Right lung (tissue), 2 donors: ENCODE measurements at regions not wholly inside any gene's neighbourhood (a gene's known extent, or its start where the extent isn't known, plus 50 kb on each side); places are given as distances from the start of the nearest gene placed in this dataset.

Experiments used
- DNase-seq, 2 donors: peaks; one replicate each; pipeline ENCODE4 v3.0.0-alpha.2; 2013

- DNase-seq = no peak
Measured at GRCh38 chr2:60052601-60053000, 500.9 kb downstream of the BCL11A start.

DNA sequence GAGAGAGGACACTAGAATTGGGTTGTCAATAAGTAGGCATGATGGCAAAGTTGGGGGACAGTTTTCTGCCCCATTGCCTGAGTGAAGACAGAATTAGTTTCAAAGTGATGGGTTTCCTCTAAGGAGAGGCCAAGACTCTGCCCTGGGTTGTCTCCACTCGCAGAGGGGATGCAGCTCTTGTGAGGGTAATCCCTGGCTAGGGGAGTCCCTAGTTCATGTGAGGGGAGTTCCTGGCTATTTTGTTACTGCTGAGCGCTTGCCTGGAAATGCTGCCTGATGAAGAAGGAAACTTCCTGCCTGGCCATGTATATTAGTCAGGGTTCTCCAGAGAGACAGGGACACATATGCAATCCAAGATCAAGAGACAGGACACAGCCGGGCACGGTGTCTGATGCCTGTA lies 501.5 kb downstream of the BCL11A start:
- no peak for DNase-seq

DNA sequence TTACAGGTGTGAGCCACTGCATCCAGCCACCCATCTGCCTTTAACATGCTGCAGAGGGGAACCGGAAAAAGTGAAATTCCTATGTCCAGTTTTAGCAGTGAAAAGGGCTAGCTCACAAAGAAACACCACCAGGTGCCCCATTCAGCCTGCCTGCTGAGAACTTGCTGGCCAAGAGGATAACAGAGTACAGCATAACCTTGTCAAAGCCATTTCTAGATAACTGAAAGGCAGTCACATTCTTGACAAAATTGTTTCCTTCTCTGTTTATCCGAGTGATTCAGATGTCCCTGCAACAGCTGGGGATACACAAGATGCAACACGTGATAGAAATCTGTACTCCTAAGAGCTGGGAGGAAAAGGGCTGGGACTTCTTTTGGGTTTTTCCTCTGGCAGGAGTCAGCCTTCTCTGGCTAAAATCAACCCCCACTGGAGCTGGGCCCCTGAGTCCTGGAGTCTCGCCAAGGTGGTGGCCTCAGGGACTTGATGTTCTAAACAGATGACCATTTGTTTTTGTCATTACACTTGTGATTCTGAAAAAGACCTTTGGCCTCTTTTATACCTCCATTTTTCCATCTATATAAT lies 505.4 kb downstream of the BCL11A start:
- DNase-seq = no peak

DNA sequence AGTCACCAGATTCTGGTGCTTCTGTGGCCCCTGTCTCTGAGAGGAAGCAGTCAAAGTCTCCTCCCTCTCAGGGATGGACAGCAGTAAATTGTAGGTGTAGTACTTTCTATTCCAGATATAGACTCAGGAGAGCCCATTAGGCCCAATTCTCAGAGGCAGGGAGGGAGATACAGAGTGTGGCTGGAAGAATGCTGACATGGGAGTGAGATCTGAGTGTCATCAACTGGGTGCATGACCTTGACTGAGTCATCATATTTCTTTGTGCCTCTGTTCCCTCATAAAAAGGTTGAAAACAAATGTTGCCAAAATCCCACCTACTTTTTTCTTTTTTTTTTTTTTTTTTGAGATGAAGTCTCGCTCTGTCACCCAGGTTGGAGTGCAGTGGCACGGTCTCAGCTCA lies 506.1 kb downstream of the BCL11A start:
- no peak for DNase-seq

DNA sequence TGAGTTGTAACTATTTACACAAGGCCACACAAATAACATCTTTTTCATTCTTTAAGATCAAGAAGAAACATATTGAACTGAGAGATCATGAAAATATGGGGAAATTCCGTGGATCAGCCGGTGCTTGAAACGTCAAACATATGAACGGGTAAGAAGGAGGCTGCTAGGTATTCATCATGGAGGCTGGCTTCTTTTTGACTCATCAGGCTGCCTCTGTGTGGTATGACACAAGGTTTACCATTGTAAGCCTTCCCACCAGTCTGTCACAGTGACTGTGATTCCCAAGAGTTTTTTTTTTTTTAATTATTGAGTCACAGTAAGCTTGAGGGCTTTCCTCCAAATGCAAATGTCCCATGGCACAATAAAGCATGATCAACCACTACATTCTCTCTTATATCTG lies 506.9 kb downstream of the BCL11A start:
- DNase-seq = no peak

GRCh38 chr2:60045456-60045855 lies 508.0 kb downstream of the BCL11A start:
- DNase-seq = no peak

- DNase-seq = no peak
Measured at GRCh38 chr2:60044484-60044883, 509.0 kb downstream of the BCL11A start.

- DNase-seq = no peak
Measured at GRCh38 chr2:60042023-60042422, 511.4 kb downstream of the BCL11A start.

GRCh38 chr2:60033325-60033724 lies 520.1 kb downstream of the BCL11A start:
- DNase-seq = no peak

- no peak for DNase-seq
Measured at GRCh38 chr2:60029566-60029883, 523.9 kb downstream of the BCL11A start.

GRCh38 chr2:60028849-60029565 lies 524.4 kb downstream of the BCL11A start:
- no peak for DNase-seq

DNA sequence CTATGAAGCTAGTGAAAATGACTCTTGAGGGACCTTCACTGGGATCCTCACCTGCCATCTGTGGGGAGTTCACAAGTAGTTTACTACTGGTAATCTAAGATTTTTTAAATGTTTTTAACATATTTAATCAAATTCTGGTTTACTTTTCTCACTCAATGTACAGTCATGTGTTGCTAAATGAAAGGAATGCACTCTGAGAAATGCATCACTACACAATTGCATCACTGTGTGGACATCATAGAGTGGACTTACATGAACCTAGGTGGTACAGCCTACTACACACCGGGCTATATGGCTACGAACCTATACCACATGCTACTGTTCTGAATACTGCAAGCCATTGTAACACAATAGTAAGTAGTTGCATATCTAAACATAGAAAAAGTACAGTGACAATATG lies 528.0 kb downstream of the BCL11A start:
- no peak for DNase-seq

DNA sequence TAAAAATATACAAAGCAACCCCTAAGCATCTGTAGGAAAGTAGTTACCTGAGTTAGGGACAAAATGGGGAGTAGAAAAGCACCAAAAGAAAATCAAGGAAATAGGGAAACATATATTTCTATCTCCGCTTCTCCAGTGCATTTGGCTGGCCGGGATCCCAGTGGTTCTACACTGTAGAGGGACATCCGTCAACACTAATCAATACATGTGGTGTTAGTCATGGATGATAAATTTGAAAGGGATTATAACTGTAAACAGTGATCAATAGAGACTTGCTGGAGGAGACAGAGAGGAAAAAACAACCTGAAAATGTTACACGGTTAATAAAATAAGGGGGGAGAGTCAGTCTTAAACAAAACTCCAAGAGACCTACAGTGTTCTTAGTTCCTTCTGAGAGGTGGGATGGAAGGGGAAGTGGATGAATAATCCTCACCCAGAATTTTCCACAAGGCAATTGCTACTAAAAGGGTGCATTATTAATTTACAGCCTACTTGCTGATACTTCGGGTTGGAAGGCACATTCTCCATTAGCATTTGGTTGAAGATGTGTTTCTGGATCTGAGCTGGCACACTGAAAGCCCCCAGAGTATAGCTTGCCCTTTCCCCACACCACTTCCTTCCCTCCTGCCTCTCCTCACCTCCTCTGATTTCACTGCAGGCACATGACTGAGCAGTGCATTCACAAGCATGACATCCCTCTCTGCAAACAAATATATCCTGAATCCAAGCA lies 530.0 kb downstream of the BCL11A start:
- no peak for DNase-seq

DNA sequence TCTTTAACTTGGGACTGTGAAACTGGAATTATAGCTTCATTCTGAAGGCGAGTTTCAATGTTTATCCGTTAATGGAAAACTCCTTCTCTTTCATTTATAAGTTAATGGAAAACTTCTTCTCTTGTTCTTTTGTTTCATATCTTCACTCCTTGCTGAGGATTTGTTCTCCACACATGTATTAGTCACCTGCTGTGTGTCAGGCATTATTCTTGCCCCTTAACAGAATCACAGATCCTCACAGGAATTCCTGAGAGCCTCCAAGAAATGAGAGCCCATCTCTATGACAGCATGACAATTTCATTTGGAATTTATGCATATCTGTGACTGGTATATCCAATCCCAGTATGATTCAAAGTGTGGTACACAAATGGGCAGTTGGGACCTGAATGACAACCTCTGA lies 545.8 kb downstream of the BCL11A start:
- no peak for DNase-seq

DNA sequence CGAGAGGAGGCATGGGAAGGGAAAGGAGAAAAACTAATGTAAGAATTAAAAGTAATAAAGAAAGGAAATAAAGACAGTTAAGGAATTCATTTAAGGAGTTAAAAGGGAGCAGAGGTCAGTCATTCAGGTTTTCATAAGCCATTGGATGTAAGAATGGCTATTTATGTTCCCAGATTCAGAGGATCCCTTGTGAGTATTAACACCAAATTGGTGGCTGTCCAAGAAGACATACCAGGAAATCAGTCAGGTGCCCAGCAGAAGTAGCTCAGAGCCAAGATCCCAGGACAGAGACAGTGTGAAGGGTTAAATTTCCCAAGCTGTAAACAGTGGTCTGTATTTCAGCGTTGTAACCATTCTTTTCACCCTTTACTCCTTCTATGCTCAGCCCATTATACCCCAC lies 550.4 kb downstream of the BCL11A start:
- no peak for DNase-seq

- DNase-seq = no peak
Measured at GRCh38 chr2:60002183-60002867, 551.1 kb downstream of the BCL11A start.

- no peak for DNase-seq
Measured at GRCh38 chr2:60000686-60001085, 552.8 kb downstream of the BCL11A start.

- DNase-seq = no peak
Measured at GRCh38 chr2:59998324-59998723, 555.1 kb downstream of the BCL11A start.

DNA sequence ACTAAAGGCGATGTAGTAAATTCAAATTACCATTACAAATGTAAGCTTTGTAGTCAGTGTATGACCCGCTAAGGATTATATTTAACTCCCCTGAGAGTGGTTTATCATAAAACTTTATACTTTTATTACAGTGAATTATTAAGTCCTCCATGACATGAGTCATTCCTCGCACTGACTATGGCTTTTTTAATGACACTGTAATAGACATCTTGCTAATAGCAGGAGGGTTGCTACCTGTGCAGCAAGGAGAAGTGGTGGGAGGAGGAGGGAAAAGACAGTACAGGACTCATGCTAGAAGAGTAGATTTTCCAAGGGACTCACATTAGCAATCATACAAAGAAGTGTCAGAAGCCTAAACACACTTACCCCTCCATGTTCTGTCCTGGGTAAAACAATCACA lies 556.1 kb downstream of the BCL11A start:
- DNase-seq = no peak

DNA sequence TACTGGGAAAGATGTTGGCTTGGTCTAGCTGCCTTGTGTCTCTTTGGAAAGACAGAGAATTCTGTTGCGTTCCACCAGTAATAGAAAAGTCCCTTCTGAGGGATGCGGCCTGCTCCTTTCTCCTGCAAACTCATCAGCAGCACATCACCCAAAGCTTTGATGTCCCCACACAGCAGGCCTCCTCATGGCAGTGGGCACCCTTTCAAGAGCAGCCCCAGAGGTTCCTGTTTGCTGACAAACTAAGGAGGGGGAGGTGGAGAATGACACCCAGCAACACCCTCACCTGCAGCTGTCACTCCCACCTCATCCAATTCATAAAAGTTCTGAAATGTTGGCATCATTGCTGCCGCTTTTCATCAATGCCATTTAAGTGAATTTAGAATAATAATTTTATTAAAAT lies 556.6 kb downstream of the BCL11A start:
- DNase-seq = no peak

GRCh38 chr2:59993726-59994125 lies 559.7 kb downstream of the BCL11A start:
- DNase-seq = no peak

- no peak for DNase-seq
Measured at GRCh38 chr2:59988341-59988740, 565.1 kb downstream of the BCL11A start.

DNA sequence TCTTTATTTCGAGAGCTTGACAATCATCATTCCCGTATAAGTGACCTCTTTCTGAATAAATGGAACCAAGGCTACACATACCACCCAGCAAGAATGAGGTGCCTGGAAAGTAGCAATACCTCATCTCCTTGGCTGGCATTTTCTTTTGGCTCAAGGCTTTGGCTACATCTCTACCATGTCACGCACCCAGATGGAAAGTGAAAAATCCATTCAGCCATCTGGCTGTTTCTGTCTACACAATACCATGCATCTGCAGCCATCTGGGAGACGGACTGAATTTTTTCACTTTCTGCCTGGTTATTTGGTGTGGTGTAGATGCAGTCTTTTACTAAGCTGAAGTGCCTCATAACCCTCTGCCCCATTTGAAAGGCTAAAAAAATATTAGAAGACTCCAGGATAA lies 566.9 kb downstream of the BCL11A start:
- no peak for DNase-seq
